HepG2 (cell line): ENCODE measurements at regions not wholly inside any gene's neighbourhood (a gene's known extent, or its start where the extent isn't known, plus 50 kb on each side); places are given as distances from the start of the nearest gene placed in this dataset.

Source experiments
- BRD4 ChIP-seq: sonication (generic); formaldehyde crosslinking; IDR thresholded peaks from 2 replicates; pipeline ENCODE4 v1.4.0; 2020; ENCODE audit warnings: missing genetic modification reagents
- DNMT3B ChIP-seq: conservative IDR thresholded peaks from 2 replicates; pipeline ENCODE4 v1.6.1; 2016; ENCODE audit warnings: missing biosample characterization, control low read depth
- FOXP4 ChIP-seq: sonication (generic); formaldehyde crosslinking; IDR thresholded peaks from 2 replicates; pipeline ENCODE4 v1.4.0; 2020; ENCODE audit warnings: missing genetic modification reagents
- HNRNPK ChIP-seq: fragments of 200-400 bp; formaldehyde crosslinking; IDR thresholded peaks from 2 replicates; pipeline ENCODE4 v1.6.1; 2018; ENCODE audit warnings: low read length, low read depth, moderate library complexity, mild to moderate bottlenecking; ENCODE audit not compliant: poor library complexity, severe bottlenecking
- JDP2 ChIP-seq: sonication (generic); formaldehyde crosslinking; IDR thresholded peaks from 2 replicates; pipeline ENCODE4 v1.8.1; 2022; ENCODE audit warnings: missing genetic modification reagents, borderline replicate concordance
- KDM5B ChIP-seq: sonication (generic); formaldehyde crosslinking; IDR thresholded peaks from 2 replicates; pipeline ENCODE4 v1.4.0; 2020; ENCODE audit warnings: missing genetic modification reagents, mild to moderate bottlenecking, borderline replicate concordance
- MAFF ChIP-seq: IDR thresholded peaks from 2 replicates; pipeline ENCODE4 v1.6.1; 2011; ENCODE audit warnings: low read depth, low read length, improper control_type of control experiment
- MTA1 ChIP-seq: sonication (generic); formaldehyde crosslinking; IDR thresholded peaks from 2 replicates; pipeline ENCODE4 v1.4.0; 2020; ENCODE audit warnings: missing genetic modification reagents, mild to moderate bottlenecking, borderline replicate concordance
- NPAS2 ChIP-seq: sonication (generic); formaldehyde crosslinking; IDR thresholded peaks from 2 replicates; pipeline ENCODE4 v1.8.0; 2022; ENCODE audit warnings: mild to moderate bottlenecking, missing genetic modification reagents, borderline replicate concordance
- NR0B2 ChIP-seq: sonication (generic); formaldehyde crosslinking; IDR thresholded peaks from 2 replicates; pipeline ENCODE4 v1.4.0; 2020; ENCODE audit warnings: mild to moderate bottlenecking, missing genetic modification reagents
- NR2F6 ChIP-seq, 2 experiments: IDR thresholded peaks; 2 replicates each; pipeline ENCODE4 v1.6.1; 2016; ENCODE audit warnings: antibody characterized with exemption in 1 of 2, mild to moderate bottlenecking in 1 of 2
- PTBP1 ChIP-seq: fragments of 200-400 bp; formaldehyde crosslinking; IDR thresholded peaks from 2 replicates; pipeline ENCODE4 v1.6.1; 2018; ENCODE audit warnings: low read length, low read depth; ENCODE audit not compliant: poor library complexity, severe bottlenecking
- SAP130 ChIP-seq: IDR thresholded peaks from 2 replicates; pipeline ENCODE4 v1.6.1; 2016; ENCODE audit warnings: low read depth
- SIX1 ChIP-seq: sonication (generic); formaldehyde crosslinking; IDR thresholded peaks from 2 replicates; pipeline ENCODE4 v1.4.0; 2020; ENCODE audit warnings: missing genetic modification reagents, borderline replicate concordance
- SNRNP70 ChIP-seq: fragments of 200-400 bp; formaldehyde crosslinking; IDR thresholded peaks from 2 replicates; pipeline ENCODE4 v1.6.1; 2017; ENCODE audit warnings: mild to moderate bottlenecking, low read depth, low read length, moderate library complexity
- SPEN ChIP-seq: sonication (generic); formaldehyde crosslinking; IDR thresholded peaks from 2 replicates; pipeline ENCODE4 v1.5.1; 2020; ENCODE audit warnings: low read depth, mild to moderate bottlenecking, missing genetic modification reagents
- ZBTB21 ChIP-seq: sonication (generic); formaldehyde crosslinking; IDR thresholded peaks from 2 replicates; pipeline ENCODE4 v1.4.0; 2020; ENCODE audit warnings: missing genetic modification reagents
- ZNF33A ChIP-seq: sonication (generic); formaldehyde crosslinking; IDR thresholded peaks from 2 replicates; pipeline ENCODE4 v1.5.1; 2020; ENCODE audit warnings: missing genetic modification reagents, mild to moderate bottlenecking, moderate library complexity, borderline replicate concordance
- ZNF367 ChIP-seq: sonication (generic); formaldehyde crosslinking; IDR thresholded peaks from 2 replicates; pipeline ENCODE4 v1.4.0; 2020; ENCODE audit warnings: missing genetic modification reagents, borderline replicate concordance
- ZNF678 ChIP-seq: sonication (generic); formaldehyde crosslinking; IDR thresholded peaks from 2 replicates; pipeline ENCODE4 v1.4.0; 2020; ENCODE audit warnings: mild to moderate bottlenecking, missing genetic modification reagents
- ZNF710 ChIP-seq: sonication (generic); formaldehyde crosslinking; IDR thresholded peaks from 2 replicates; pipeline ENCODE4 v1.5.0; 2020; ENCODE audit warnings: mild to moderate bottlenecking, missing genetic modification reagents, borderline replicate concordance
- ZNF841 ChIP-seq: sonication (generic); formaldehyde crosslinking; IDR thresholded peaks from 2 replicates; pipeline ENCODE4 v1.8.1; 2023; ENCODE audit warnings: missing genetic modification reagents, borderline replicate concordance
- ZSCAN25 ChIP-seq: sonication (generic); formaldehyde crosslinking; IDR thresholded peaks from 2 replicates; pipeline ENCODE4 v1.8.0; 2022; ENCODE audit warnings: mild to moderate bottlenecking, missing genetic modification reagents
- ZZZ3 ChIP-seq: sonication (generic); formaldehyde crosslinking; IDR thresholded peaks from 2 replicates; pipeline ENCODE4 v1.4.0; 2020; ENCODE audit warnings: missing genetic modification reagents, mild to moderate bottlenecking, borderline replicate concordance

GRCh38 chr7:341841-342638 lies 52.1 kb downstream of the FOXL3 start (continued):
- TF ChIP-seq MTA1 (CRISPR knock-in tag) (peak; percentile 81; the same call in 1 of the 2 replicates), JDP2 (no peak), ZNF841 (CRISPR knock-in tag) (no peak), HNRNPK (peak; percentile 84), SAP130 (peak; percentile 74), SNRNP70 (no peak), SIX1 (CRISPR knock-in tag) (peak; percentile 56; the same call in 1 of the 2 replicates), SPEN (CRISPR knock-in tag) (peak; percentile 22; the same call in 1 of the 2 replicates), KDM5B (peak; percentile 53; the same call in 1 of the 2 replicates), ZZZ3 (CRISPR knock-in tag) (no peak), ZBTB21 (CRISPR knock-in tag) (peak; percentile 85), FOXP4 (peak; percentile 90), DNMT3B (no peak), NPAS2 (CRISPR knock-in tag) (no peak), BRD4 (0 out of 2 replicates have a peak, but pooled peaks have one; percentile 28), ZNF33A (no peak), NR2F6 (IDR thresholded peaks at IDR 0.05) (peak; percentile 60), NR2F6 (CRISPR knock-in tag; IDR thresholded peaks at IDR 0.05) (peak; percentile 75), ZNF367 (CRISPR knock-in tag) (no peak), ZNF678 (CRISPR knock-in tag) (no peak), ZNF710 (peak; percentile 80; the same call in 1 of the 2 replicates), ZSCAN25 (CRISPR knock-in tag) (0 out of 2 replicates have a peak, but pooled peaks have one; percentile 33), NR0B2 (0 out of 2 replicates have a peak, but pooled peaks have one; percentile 67), MAFF (no peak), PTBP1 (peak; percentile 39)
